HCT116 (cell line): ENCODE measurements at regions not wholly inside any gene's neighbourhood (a gene's known extent, or its start where the extent isn't known, plus 50 kb on each side); places are given as distances from the start of the nearest gene placed in this dataset.

Experiments
- ATAC-seq: fragments of 200-7000 bp; cut with Tn5 transposase; 2 replicates; pipeline ENCODE4 v1.9.1; 2020; ENCODE audit warnings: mild to moderate bottlenecking, moderate library complexity
- BruUV-seq: library from RNA; stranded (reverse); fragments of 400-500 nt; replicated peaks from 2 replicates; lab custom pipeline; 2021; lab: Mats Ljungman, UMichigan
- CTCF ChIA-PET: fragments of 300-600 bp; sonication (Branson Sonifier 250); formaldehyde crosslinking; loops from one replicate; lab custom pipeline; 2021; ENCODE audit warnings: antibody characterized with exemption; lab: Charles Lee
- POLR2A ChIA-PET: fragments of 300-600, 350-600 bp; sonication (Branson Sonifier 250); formaldehyde crosslinking; loops from one replicate; lab custom pipeline; 2021; ENCODE audit warnings: antibody characterized with exemption; lab: Charles Lee
- RAD21 ChIA-PET, 2 experiments: fragments of 300-600 bp; sonication (Branson Sonifier 250); formaldehyde crosslinking; loops; one replicate each; lab custom pipeline; 2023; ENCODE audit warnings: low total read pairs in 2 of 2; ENCODE audit not compliant: uncharacterized antibody in 2 of 2, unreplicated experiment in 2 of 2, low non-redundant PET in 1 of 2; lab: Charles Lee
- DNase-seq: peaks from one replicate; pipeline ENCODE4 v3.0.0-alpha.2; 2010; ENCODE audit warnings: low read depth, low spot score
- H2AFZ ChIP-seq: fragments of 200-600 bp; shearing (Covaris generic), sonication (generic); 2 replicates; pipeline ENCODE4 v1.6.1; 2017; ENCODE audit warnings: low read depth, mixed run types, mixed read lengths, antibody characterized with exemption, low read length; ENCODE audit not compliant: poor library complexity, severe bottlenecking
- H3K27ac ChIP-seq: 2 replicates; pipeline ENCODE4 v1.5.1; 2012; ENCODE audit warnings: low read depth, low read length
- H3K27me3 ChIP-seq: fragments of 200-600 bp; sonication (generic); 2 replicates; pipeline ENCODE4 v1.6.1; 2016; ENCODE audit warnings: mixed run types, low read length, mixed read lengths; ENCODE audit not compliant: insufficient read depth
- H3K36me3 ChIP-seq, 2 experiments: fragments of 200-500 bp in 1 of 2; fragments of 200-600 bp in 1 of 2; sonication (Bioruptor generic) in 1 of 2; sonication (generic) in 1 of 2; 2 replicates each; pipeline versions ENCODE4 v1.5.1 to v1.6.1; 2014 to 2016; ENCODE audit warnings: low read length in 2 of 2, inconsistent platforms in 1 of 2, mixed read lengths in 1 of 2, mixed run types in 1 of 2; ENCODE audit not compliant: insufficient read depth in 2 of 2, control insufficient read depth in 1 of 2
- H3K4me1 ChIP-seq, 2 experiments: fragments of 200-600 bp in 1 of 2; sonication (generic) in 1 of 2; 2 replicates each; pipeline versions ENCODE4 v1.5.1 to v1.6.1; 2012 to 2017; ENCODE audit warnings: low read length in 2 of 2, inconsistent platforms in 1 of 2, mild to moderate bottlenecking in 1 of 2, mixed read lengths in 1 of 2, mixed run types in 1 of 2, moderate library complexity in 1 of 2; ENCODE audit not compliant: insufficient read depth in 2 of 2, control insufficient read depth in 1 of 2
- H3K4me2 ChIP-seq: fragments of 200-600 bp; sonication (generic); 2 replicates; pipeline ENCODE4 v1.6.1; 2017; ENCODE audit warnings: mixed run types, low read length, mixed read lengths
- H3K4me3 ChIP-seq, 2 experiments: fragments of 200-600 bp in 1 of 2; sonication (generic) in 1 of 2; replicated peaks in 1 of 2; 2 replicates each; pipeline ENCODE4 v1.5.1; 2011 to 2016; ENCODE audit warnings: low read length in 2 of 2, control low read depth in 1 of 2, low read depth in 1 of 2, mild to moderate bottlenecking in 1 of 2, mixed read lengths in 1 of 2, mixed run types in 1 of 2
- H3K79me2 ChIP-seq: fragments of 200-600 bp; sonication (generic); 2 replicates; pipeline ENCODE4 v1.6.1; 2017; ENCODE audit warnings: mild to moderate bottlenecking, mixed run types, low read length, moderate library complexity, mixed read lengths; ENCODE audit not compliant: insufficient read depth
- H3K9ac ChIP-seq: fragments of 200-600 bp; sonication (generic); 2 replicates; pipeline ENCODE4 v1.6.1; 2016; ENCODE audit warnings: low read length, mixed read lengths
- H3K9me2 ChIP-seq: fragments of 200-600 bp; sonication (generic), shearing (Covaris generic); 2 replicates; pipeline ENCODE4 v1.6.1; 2017; ENCODE audit warnings: mixed run types, mild to moderate bottlenecking, moderate library complexity; ENCODE audit not compliant: insufficient read depth
- H3K9me3 ChIP-seq, 2 experiments: fragments of 200-500 bp in 1 of 2; fragments of 200-600 bp in 1 of 2; sonication (Bioruptor generic) in 1 of 2; sonication (generic) in 1 of 2; 2 replicates each; pipeline ENCODE4 v1.6.1; 2014 to 2017; ENCODE audit warnings: low read length in 2 of 2, mixed read lengths in 2 of 2, inconsistent platforms in 1 of 2, low read depth in 1 of 2, mild to moderate bottlenecking in 1 of 2, mixed run types in 1 of 2, moderate library complexity in 1 of 2; ENCODE audit not compliant: control insufficient read depth in 1 of 2, insufficient read depth in 1 of 2
- H4K20me1 ChIP-seq: fragments of 200-600 bp; sonication (generic), shearing (Covaris generic); 2 replicates; pipeline ENCODE4 v1.6.1; 2017; ENCODE audit warnings: mixed run types, mild to moderate bottlenecking, moderate library complexity; ENCODE audit not compliant: insufficient read depth
- FOSL1 ChIP-seq: IDR thresholded peaks from 2 replicates; pipeline ENCODE4 v1.6.1; 2012; ENCODE audit warnings: low read depth
- intact Hi-C: fragments of 100-400 bp; cut with micrococcal nuclease; formaldehyde crosslinking; loops from 2 replicates; pipeline ENCODE4 v1.10.0; 2022
- TF ChIP-seq, protein P1 (sequence below), 3 experiments: fragments of 200-600 bp in 1 of 3; sonication (generic) in 1 of 3; IDR thresholded peaks in 2 of 3; conservative IDR thresholded peaks in 1 of 3; 2 replicates each; pipeline ENCODE4 v1.5.1; 2012 to 2017; ENCODE audit warnings: low read depth in 2 of 3, low read length in 2 of 3, antibody characterized with exemption in 1 of 3, borderline replicate concordance in 1 of 3, control low read depth in 1 of 3, mild to moderate bottlenecking in 1 of 3, mixed read lengths in 1 of 3, mixed run types in 1 of 3, moderate library complexity in 1 of 3; ENCODE audit not compliant: insufficient read depth in 1 of 3
- TF ChIP-seq, protein P2 (sequence below): IDR thresholded peaks from 2 replicates; pipeline ENCODE4 v1.6.1; 2012; ENCODE audit warnings: low read depth

DNA sequence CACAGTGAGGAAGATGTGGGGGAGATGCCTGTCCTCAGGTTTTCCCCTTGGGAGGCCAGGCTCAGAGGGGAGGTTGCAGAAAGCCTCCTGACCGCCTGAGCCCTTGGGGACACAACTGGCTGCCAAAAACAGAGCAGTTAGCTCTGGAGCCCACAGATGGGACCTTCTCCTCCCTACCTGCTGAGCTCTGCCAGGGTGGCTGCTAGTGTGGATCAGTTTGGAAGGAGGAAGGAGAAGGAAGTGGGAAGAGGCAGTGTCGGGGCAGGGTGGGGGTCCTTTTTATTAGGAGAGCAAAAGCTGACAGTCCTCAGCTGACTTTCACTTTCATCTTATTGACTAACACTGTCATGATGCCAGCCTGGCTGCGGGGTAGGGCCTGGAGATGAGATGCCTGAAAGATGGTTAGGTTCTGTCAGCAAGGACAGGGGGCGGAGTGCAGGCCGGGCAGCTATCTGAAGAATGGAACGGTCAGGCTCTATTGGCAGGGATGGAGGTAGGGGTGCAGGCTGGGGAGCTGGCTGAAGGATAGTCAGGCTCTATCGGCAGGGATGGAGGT lies 188.5 kb upstream of the HDAC4 start:
- RAD21 ChIA-PET, result no interaction called here
- Histone ChIP-seq H3K79me2 (no peaks in the 10 kb centered on the region), H3K27me3 (no peaks in the 10 kb centered on the region), H3K9me2 (no peaks in the 10 kb centered on the region), H3K4me3 (no peak overlapping the region), H4K20me1 (no peaks in the 10 kb centered on the region), H3K4me2 (no peak overlapping the region), H3K27ac (no peak overlapping the region), H3K4me1 (no peaks in the 10 kb centered on the region), H3K36me3 (no peaks in the 10 kb centered on the region), H3K9ac (no peak overlapping the region), H3K9me3 (no peaks in the 10 kb centered on the region; a peak in 2 of 4 replicates), H2AFZ (no peak overlapping the region)
- intact Hi-C loops, result no loop called here
- CTCF ChIA-PET, result no interaction called here
- POLR2A ChIA-PET, result no interaction called here
- TF ChIP-seq FOSL1, result no peak
- TF ChIP-seq, protein P1, sequence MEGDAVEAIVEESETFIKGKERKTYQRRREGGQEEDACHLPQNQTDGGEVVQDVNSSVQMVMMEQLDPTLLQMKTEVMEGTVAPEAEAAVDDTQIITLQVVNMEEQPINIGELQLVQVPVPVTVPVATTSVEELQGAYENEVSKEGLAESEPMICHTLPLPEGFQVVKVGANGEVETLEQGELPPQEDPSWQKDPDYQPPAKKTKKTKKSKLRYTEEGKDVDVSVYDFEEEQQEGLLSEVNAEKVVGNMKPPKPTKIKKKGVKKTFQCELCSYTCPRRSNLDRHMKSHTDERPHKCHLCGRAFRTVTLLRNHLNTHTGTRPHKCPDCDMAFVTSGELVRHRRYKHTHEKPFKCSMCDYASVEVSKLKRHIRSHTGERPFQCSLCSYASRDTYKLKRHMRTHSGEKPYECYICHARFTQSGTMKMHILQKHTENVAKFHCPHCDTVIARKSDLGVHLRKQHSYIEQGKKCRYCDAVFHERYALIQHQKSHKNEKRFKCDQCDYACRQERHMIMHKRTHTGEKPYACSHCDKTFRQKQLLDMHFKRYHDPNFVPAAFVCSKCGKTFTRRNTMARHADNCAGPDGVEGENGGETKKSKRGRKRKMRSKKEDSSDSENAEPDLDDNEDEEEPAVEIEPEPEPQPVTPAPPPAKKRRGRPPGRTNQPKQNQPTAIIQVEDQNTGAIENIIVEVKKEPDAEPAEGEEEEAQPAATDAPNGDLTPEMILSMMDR (IDR thresholded peaks at IDR 0.05 in 2 of 3, conservative IDR thresholded peaks at IDR 0.05 in 1 of 3; ENCODE audit: borderline replicate concordance in 1 of 3, insufficient read depth in 1 of 3, low read depth in 2 of 3, low read length in 2 of 3), result no peak
- TF ChIP-seq, protein P2, sequence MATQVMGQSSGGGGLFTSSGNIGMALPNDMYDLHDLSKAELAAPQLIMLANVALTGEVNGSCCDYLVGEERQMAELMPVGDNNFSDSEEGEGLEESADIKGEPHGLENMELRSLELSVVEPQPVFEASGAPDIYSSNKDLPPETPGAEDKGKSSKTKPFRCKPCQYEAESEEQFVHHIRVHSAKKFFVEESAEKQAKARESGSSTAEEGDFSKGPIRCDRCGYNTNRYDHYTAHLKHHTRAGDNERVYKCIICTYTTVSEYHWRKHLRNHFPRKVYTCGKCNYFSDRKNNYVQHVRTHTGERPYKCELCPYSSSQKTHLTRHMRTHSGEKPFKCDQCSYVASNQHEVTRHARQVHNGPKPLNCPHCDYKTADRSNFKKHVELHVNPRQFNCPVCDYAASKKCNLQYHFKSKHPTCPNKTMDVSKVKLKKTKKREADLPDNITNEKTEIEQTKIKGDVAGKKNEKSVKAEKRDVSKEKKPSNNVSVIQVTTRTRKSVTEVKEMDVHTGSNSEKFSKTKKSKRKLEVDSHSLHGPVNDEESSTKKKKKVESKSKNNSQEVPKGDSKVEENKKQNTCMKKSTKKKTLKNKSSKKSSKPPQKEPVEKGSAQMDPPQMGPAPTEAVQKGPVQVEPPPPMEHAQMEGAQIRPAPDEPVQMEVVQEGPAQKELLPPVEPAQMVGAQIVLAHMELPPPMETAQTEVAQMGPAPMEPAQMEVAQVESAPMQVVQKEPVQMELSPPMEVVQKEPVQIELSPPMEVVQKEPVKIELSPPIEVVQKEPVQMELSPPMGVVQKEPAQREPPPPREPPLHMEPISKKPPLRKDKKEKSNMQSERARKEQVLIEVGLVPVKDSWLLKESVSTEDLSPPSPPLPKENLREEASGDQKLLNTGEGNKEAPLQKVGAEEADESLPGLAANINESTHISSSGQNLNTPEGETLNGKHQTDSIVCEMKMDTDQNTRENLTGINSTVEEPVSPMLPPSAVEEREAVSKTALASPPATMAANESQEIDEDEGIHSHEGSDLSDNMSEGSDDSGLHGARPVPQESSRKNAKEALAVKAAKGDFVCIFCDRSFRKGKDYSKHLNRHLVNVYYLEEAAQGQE, result no peak
- DNase-seq (no peak), ATAC-seq (no peak)
- BruUV-seq, result no TSS peak
